ENCODE measurements at regions not wholly inside any gene's neighbourhood (a gene's known extent, or its start where the extent isn't known, plus 50 kb on each side); places are given as distances from the start of the nearest gene placed in this dataset.

DNA sequence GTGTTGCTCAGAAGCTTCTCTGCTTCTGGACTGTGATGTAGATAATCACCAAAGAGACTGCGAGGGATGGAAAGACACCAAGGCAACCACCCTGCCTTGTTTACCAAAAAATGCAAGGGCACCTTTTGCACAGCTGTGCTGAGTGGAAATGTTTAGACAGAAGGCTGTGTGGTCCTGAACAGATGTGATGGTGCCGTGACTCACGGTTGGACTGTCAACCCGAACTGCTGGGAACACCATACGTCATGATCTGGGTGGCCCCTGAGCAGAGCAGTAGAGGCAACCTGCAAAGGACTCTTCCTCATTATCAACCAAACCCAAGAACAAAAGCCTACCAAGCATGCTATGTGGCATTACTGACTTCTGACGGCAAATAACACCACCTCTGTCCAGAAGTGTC is 61.3 kb upstream of the LPP start:
- DNase-seq: peak; percentile 22
- Mint-ChIP-seq H3K27ac (no peak overlapping the region), H3K4me3 (no peak overlapping the region), H3K4me1 (peaks cover 6% of the 10 kb centered on the region), H3K36me3 (no peaks in the 10 kb centered on the region), H3K9me3 (no peaks in the 10 kb centered on the region), H3K27me3 (no peaks in the 10 kb centered on the region)

DNA sequence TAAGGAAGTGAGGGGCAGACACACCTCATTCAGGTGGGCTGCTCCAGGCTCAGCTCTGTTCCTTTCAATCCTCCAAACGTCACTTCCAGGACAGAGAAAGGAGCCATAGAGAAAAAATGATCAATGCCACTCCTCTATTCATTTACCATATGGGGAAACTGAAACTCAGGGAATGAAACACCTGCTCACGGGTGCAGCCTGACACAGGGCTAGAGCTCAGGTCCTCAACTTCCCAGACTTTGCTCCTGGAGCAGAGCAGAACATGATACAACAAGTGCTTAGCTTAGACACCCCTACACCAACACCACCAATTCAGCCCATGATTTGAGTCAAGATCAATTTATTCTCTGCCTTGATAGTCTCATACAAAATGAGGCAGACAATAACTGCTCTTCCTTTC is 58.5 kb upstream of the LPP start:
- Mint-ChIP-seq H3K36me3 (no peaks in the 10 kb centered on the region), H3K27me3 (no peaks in the 10 kb centered on the region), H3K9me3 (peaks cover under 1% of the 10 kb centered on the region), H3K4me1 (peaks cover 6% of the 10 kb centered on the region), H3K4me3 (no peak overlapping the region), H3K27ac (no peak overlapping the region)
- DNase-seq: no peak

DNA sequence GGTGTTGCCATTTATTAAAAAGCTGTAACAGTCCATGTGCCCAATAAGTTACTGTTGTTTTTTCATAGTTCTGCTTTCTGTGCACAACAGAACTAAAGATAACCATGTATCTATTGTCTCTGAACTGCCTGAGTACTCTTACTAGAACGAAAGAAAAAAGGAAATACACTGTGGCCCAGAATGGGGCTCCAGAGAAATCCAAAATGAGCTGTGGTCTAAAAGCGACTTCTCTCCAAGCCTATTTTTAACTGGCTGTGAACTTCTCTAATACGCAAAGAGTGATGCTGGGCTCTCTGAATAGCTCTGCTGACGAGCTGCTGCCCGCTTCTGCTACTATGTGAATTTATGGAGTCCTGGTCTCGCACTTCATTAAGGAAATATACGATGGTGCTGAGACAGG is 56.2 kb upstream of the LPP start:
- Mint-ChIP-seq H3K4me1 (peaks cover 3% of the 10 kb centered on the region), H3K27ac (no peak overlapping the region), H3K4me3 (no peak overlapping the region), H3K36me3 (no peaks in the 10 kb centered on the region), H3K9me3 (peaks cover 3% of the 10 kb centered on the region), H3K27me3 (no peaks in the 10 kb centered on the region)
- no peak for DNase-seq

DNA sequence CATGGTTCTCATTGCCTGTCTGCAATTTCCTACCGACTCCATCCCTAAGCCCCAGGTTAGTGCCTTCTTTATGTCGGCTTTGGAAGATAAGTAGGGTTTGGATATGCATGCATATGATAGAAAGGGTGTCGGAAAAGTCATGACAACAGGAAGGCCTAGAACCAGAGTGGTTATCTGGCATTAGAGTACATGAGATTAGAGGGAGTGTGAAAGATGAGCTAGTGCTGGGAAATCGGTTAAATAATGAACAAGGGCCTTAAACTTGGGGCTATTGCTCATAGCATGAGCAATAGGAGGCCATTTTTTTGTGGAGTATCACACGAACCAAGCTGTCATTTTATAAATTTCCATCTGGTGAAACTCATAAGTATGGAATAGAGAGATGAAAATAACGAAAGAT is 54.0 kb upstream of the LPP start:
- H3K9me3 Mint-ChIP-seq: peaks cover 3% of the 10 kb centered on the region
- H3K27ac Mint-ChIP-seq: no peak overlapping the region
- no peaks in the 10 kb centered on the region for H3K27me3 Mint-ChIP-seq
- no peak for DNase-seq
- peaks cover 2% of the 10 kb centered on the region for H3K4me1 Mint-ChIP-seq
- H3K4me3 Mint-ChIP-seq: no peak overlapping the region
- H3K36me3 Mint-ChIP-seq: no peaks in the 10 kb centered on the region

DNA sequence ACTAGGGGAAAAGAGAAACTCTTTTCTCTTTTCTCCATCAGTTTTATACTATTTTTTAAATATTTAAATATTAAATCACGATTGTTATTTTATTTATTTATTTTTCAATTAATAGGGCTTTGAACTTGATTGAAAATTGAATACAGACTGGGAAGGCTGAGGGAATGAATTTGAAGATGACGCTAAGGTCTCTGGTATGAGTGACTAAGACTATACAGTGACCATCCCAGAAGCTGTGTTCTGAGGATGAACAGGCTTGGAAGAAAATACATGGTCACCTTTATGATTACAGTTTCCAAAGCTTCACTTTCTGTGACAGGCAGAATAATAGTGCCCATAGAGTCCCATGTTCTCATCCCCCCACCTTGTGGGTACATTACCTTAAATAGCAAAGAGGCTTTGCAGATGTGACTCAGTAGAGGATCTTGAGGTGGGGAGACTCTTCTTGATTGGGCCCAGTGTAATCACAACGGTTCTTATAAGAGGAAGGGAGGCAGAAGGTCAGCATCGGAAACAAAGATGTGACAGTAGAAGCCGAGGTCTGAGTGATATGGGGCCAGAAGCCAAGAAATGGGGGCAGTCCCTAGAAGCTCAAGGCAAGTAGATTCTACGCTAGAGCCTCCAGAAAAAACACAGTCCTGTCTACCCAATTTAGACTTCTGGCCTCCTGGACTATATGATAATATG is 51.0 kb upstream of the LPP start:
- Mint-ChIP-seq H3K4me1 (no peaks in the 10 kb centered on the region), H3K9me3 (peaks cover 3% of the 10 kb centered on the region), H3K36me3 (no peaks in the 10 kb centered on the region), H3K27me3 (no peaks in the 10 kb centered on the region), H3K27ac (no peak overlapping the region), H3K4me3 (no peak overlapping the region)
- DNase-seq: no peak

DNA sequence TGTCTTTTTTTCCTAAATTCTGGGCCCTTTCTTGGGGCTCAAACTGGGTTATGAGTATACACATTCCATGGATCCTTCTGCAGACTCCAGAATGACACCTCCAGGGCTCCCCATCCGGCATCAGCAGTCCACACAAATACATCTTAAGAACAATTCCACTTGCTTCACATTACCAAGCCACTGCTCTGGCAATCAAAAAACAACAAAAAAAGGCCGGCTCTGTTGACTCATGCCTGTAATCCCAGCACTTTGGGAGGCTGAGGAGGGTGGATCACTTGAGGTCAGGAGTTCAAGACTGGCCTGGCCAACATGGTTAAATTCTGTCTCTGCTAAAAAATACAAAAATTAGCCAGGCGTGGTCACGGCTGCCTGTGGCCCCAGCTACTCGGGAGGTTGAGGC is 49.9 kb upstream of the LPP start:
- Mint-ChIP-seq H3K27me3 (no peaks in the 10 kb centered on the region), H3K4me3 (no peak overlapping the region), H3K36me3 (no peaks in the 10 kb centered on the region), H3K27ac (no peak overlapping the region), H3K4me1 (no peaks in the 10 kb centered on the region), H3K9me3 (peaks cover 3% of the 10 kb centered on the region)
- no peak for DNase-seq
